GM12878 (cell line): ENCODE measurements at regions not wholly inside any gene's neighbourhood (a gene's known extent, or its start where the extent isn't known, plus 50 kb on each side); places are given as distances from the start of the nearest gene placed in this dataset.

Source experiments
- ATAC-seq: fragments of 200-7000 bp; cut with Tn5 transposase; 3 replicates; pipeline ENCODE4 v1.9.1; 2020; ENCODE audit warnings: mild to moderate bottlenecking, moderate library complexity
- BruUV-seq: library from RNA; stranded (reverse); fragments of 400-500 nt; replicated peaks from 2 replicates; lab custom pipeline; 2021; lab: Mats Ljungman, UMichigan
- CTCF ChIA-PET: fragments of 300-600 bp; sonication (Branson Sonifier 250); formaldehyde crosslinking; extraction: SDS; loops from one replicate; lab custom pipeline; 2021; ENCODE audit warnings: inconsistent platforms; lab: Yijun Ruan, JAX
- POLR2A ChIA-PET: fragments of 350-600 bp; formaldehyde crosslinking; extraction: SDS; loops from one replicate; lab custom pipeline; 2021; ENCODE audit warnings: inconsistent platforms; lab: Charles Lee
- RAD21 ChIA-PET: fragments of 300-600 bp; sonication (Branson Sonifier 250); formaldehyde crosslinking; loops from one replicate; lab custom pipeline; 2023; ENCODE audit warnings: antibody characterized with exemption; ENCODE audit not compliant: unreplicated experiment; lab: Charles Lee
- SMC1A ChIA-PET: fragments of 300-600 bp; sonication (Branson Sonifier 250); formaldehyde crosslinking; loops from one replicate; lab custom pipeline; 2023; ENCODE audit not compliant: unreplicated experiment, uncharacterized antibody; lab: Charles Lee
- DNase-seq: peaks from one replicate; pipeline ENCODE4 v3.0.0-alpha.2; 2011; ENCODE audit warnings: low read depth, low spot score
- FAIRE-seq: peaks from 3 replicates; lab custom pipeline; 2011; peaks lifted over from hg19 to GRCh38; lab: Jason Lieb, UNC
- H2AFZ ChIP-seq: 2 replicates; pipeline ENCODE4 v1.6.0; 2011; ENCODE audit warnings: low read depth, low read length, control low read depth; ENCODE audit not compliant: control insufficient read depth
- H3K27ac ChIP-seq: 2 replicates; pipeline ENCODE4 v1.5.1; 2011; ENCODE audit warnings: control low read depth; ENCODE audit not compliant: control insufficient read depth, insufficient read depth
- H3K27me3 ChIP-seq, 2 experiments: replicated peaks in 1 of 2; 2 replicates each; pipeline versions ENCODE4 v1.6.0 to v1.6.1; 2011; ENCODE audit warnings: low read length in 1 of 2; ENCODE audit not compliant: control insufficient read depth in 2 of 2, insufficient read depth in 2 of 2
- H3K36me3 ChIP-seq, 2 experiments: 2 replicates each; pipeline ENCODE4 v1.5.1; 2011; ENCODE audit warnings: low read length in 1 of 2; ENCODE audit not compliant: control insufficient read depth in 2 of 2, insufficient read depth in 2 of 2
- H3K4me1 ChIP-seq: 2 replicates; pipeline ENCODE4 v1.6.1; 2011; ENCODE audit warnings: mild to moderate bottlenecking, low read length, moderate library complexity, mixed read lengths; ENCODE audit not compliant: control insufficient read depth, insufficient read depth
- H3K4me2 ChIP-seq: 2 replicates; pipeline ENCODE4 v1.6.0; 2011; ENCODE audit warnings: control low read depth; ENCODE audit not compliant: control insufficient read depth, insufficient read depth
- H3K4me3 ChIP-seq: fragments of 200-600 bp; sonication (generic); 2 replicates; pipeline ENCODE4 v1.5.1; 2016
- H3K79me2 ChIP-seq: 2 replicates; pipeline ENCODE4 v1.6.0; 2011; ENCODE audit warnings: low read length; ENCODE audit not compliant: control insufficient read depth, insufficient read depth
- H3K9ac ChIP-seq: 2 replicates; pipeline ENCODE4 v1.8.0; 2011; ENCODE audit warnings: low read length, control low read depth, mixed read lengths; ENCODE audit not compliant: control insufficient read depth, insufficient read depth
- H3K9me3 ChIP-seq: replicated peaks from 3 replicates; pipeline ENCODE4 v1.5.1; 2011; ENCODE audit warnings: mild to moderate bottlenecking, low read length; ENCODE audit not compliant: control insufficient read depth, insufficient read depth
- H4K20me1 ChIP-seq: 2 replicates; pipeline ENCODE4 v1.6.0; 2011; ENCODE audit not compliant: control insufficient read depth, insufficient read depth
- JUNB ChIP-seq: IDR thresholded peaks from 2 replicates; pipeline ENCODE4 v1.6.1; 2016; ENCODE audit warnings: antibody characterized with exemption, mild to moderate bottlenecking
- LARP7 ChIP-seq: fragments of 450-650 bp; IDR thresholded peaks from 2 replicates; pipeline ENCODE4 v1.6.1; 2017; ENCODE audit warnings: mild to moderate bottlenecking
- NRF1 ChIP-seq: conservative IDR thresholded peaks from 2 replicates; pipeline ENCODE4 v1.6.1; 2011; ENCODE audit warnings: mild to moderate bottlenecking, low read depth, low read length, improper control_type of control experiment
- SIN3A ChIP-seq: IDR thresholded peaks from 2 replicates; pipeline ENCODE4 v1.6.1; 2012; ENCODE audit warnings: low read depth, low read length, improper control_type of control experiment
- SRF ChIP-seq, 2 experiments: IDR thresholded peaks; 2 replicates each; pipeline ENCODE4 v1.6.1; 2011; ENCODE audit warnings: low read depth in 2 of 2, low read length in 2 of 2, mild to moderate bottlenecking in 1 of 2, moderate library complexity in 1 of 2
- YY1 ChIP-seq: IDR thresholded peaks from 2 replicates; pipeline ENCODE4 v1.6.1; 2011; ENCODE audit warnings: low read depth, mild to moderate bottlenecking, low read length
- ZBTB40 ChIP-seq: fragments of 450-650 bp; IDR thresholded peaks from 2 replicates; pipeline ENCODE4 v1.6.1; 2016; ENCODE audit warnings: mild to moderate bottlenecking, moderate library complexity, borderline replicate concordance
- WGBS: methylation state at CpG from one replicate; pipeline ENCODE4 v1.1.6; 2016; ENCODE audit warnings: low lambda C conversion rate; ENCODE audit not compliant: insufficient replicate concordance, insufficient coverage; ENCODE audit errors: missing lambda C conversion rate; 5-methylcytosine and 5-hydroxymethylcytosine counted together
- in situ Hi-C: fragments of 300-500 bp; cut with MboI; formaldehyde crosslinking; loops from 9 replicates; pipeline ENCODE4 v1.14.3; 2018; ENCODE audit warnings: mixed read lengths
- intact Hi-C: fragments of 100-400 bp; cut with micrococcal nuclease; formaldehyde crosslinking; loops from one replicate; pipeline ENCODE4 v1.14.2; 2022; ENCODE audit not compliant: unreplicated experiment
- TF ChIP-seq, protein P1 (sequence below): fragments of 450-650 bp; IDR thresholded peaks from 2 replicates; pipeline ENCODE4 v1.6.1; 2016; ENCODE audit warnings: mild to moderate bottlenecking
- TF ChIP-seq, protein P2 (sequence below): IDR thresholded peaks from 2 replicates; pipeline ENCODE4 v1.6.1; 2012; ENCODE audit warnings: improper control_type of control experiment, low read depth, low read length; ENCODE audit not compliant: insufficient replicate concordance

- TF ChIP-seq, protein P1, sequence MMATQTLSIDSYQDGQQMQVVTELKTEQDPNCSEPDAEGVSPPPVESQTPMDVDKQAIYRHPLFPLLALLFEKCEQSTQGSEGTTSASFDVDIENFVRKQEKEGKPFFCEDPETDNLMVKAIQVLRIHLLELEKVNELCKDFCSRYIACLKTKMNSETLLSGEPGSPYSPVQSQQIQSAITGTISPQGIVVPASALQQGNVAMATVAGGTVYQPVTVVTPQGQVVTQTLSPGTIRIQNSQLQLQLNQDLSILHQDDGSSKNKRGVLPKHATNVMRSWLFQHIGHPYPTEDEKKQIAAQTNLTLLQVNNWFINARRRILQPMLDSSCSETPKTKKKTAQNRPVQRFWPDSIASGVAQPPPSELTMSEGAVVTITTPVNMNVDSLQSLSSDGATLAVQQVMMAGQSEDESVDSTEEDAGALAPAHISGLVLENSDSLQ = no peak
- TF ChIP-seq ZBTB40 (no peak), LARP7 (no peak), NRF1 (no peak), YY1 (no peak), JUNB (no peak)
Observed at GRCh38 chr20:60930023-60930790, 321.9 kb upstream of the CDH4 start (continued).

DNA sequence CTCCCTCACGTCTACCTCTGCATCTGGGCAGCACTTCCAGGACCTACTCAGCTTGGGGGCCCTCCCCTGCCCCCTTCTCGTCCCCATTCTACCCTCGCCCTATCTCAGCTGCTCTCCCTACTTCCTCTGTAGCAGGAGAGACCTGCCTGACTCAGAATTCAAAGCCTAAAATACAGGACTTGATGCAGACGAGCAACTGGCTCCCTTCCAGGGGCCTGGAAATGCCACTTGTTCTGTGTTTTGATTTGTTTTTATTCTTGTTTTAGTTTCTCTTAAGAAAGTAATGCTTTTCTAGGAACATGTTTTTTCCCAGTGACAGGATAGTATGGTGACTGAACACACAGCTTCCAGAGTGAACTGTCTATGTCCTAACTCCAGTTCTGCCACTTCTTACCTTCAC is 320.4 kb upstream of the CDH4 start:
- intact Hi-C loops = no loop called here
- no peaks in the 10 kb centered on the region for H3K4me1 ChIP-seq
- BruUV-seq = no TSS peak
- RAD21 ChIA-PET = no interaction called here
- FAIRE-seq (no peak), ATAC-seq (no peak), DNase-seq (no peak)
- in situ Hi-C loops = no loop called here
- H3K27ac ChIP-seq = no peak overlapping the region
- no peaks in the 10 kb centered on the region for H3K27me3 ChIP-seq
- H3K9me3 ChIP-seq = no peaks in the 10 kb centered on the region; the same call in 2 of the 3 replicates
- no peaks in the 10 kb centered on the region for H3K79me2 ChIP-seq
- no peak overlapping the region for H3K4me2 ChIP-seq
- no peak overlapping the region for H3K9ac ChIP-seq
- SMC1A ChIA-PET = no interaction called here
- POLR2A ChIA-PET = no interaction called here
- no peak overlapping the region for H2AFZ ChIP-seq
- CTCF ChIA-PET = no interaction called here
- 0% methylated on average over 4 of the region's 4 CpGs for WGBS
- H3K4me3 ChIP-seq = no peak overlapping the region
- H3K36me3 ChIP-seq = no peaks in the 10 kb centered on the region
- H4K20me1 ChIP-seq = no peaks in the 10 kb centered on the region
- TF ChIP-seq, protein P2, sequence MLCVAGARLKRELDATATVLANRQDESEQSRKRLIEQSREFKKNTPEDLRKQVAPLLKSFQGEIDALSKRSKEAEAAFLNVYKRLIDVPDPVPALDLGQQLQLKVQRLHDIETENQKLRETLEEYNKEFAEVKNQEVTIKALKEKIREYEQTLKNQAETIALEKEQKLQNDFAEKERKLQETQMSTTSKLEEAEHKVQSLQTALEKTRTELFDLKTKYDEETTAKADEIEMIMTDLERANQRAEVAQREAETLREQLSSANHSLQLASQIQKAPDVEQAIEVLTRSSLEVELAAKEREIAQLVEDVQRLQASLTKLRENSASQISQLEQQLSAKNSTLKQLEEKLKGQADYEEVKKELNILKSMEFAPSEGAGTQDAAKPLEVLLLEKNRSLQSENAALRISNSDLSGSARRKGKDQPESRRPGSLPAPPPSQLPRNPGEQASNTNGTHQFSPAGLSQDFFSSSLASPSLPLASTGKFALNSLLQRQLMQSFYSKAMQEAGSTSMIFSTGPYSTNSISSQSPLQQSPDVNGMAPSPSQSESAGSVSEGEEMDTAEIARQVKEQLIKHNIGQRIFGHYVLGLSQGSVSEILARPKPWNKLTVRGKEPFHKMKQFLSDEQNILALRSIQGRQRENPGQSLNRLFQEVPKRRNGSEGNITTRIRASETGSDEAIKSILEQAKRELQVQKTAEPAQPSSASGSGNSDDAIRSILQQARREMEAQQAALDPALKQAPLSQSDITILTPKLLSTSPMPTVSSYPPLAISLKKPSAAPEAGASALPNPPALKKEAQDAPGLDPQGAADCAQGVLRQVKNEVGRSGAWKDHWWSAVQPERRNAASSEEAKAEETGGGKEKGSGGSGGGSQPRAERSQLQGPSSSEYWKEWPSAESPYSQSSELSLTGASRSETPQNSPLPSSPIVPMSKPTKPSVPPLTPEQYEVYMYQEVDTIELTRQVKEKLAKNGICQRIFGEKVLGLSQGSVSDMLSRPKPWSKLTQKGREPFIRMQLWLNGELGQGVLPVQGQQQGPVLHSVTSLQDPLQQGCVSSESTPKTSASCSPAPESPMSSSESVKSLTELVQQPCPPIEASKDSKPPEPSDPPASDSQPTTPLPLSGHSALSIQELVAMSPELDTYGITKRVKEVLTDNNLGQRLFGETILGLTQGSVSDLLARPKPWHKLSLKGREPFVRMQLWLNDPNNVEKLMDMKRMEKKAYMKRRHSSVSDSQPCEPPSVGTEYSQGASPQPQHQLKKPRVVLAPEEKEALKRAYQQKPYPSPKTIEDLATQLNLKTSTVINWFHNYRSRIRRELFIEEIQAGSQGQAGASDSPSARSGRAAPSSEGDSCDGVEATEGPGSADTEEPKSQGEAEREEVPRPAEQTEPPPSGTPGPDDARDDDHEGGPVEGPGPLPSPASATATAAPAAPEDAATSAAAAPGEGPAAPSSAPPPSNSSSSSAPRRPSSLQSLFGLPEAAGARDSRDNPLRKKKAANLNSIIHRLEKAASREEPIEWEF = no peak
- TF ChIP-seq SRF (IDR thresholded peaks at IDR 0.05; ENCODE audit: low read depth in 2 of 2, low read length in 2 of 2) (no peak), SIN3A (no peak)
